HG02981 (cell line): ENCODE measurements at regions not wholly inside any gene's neighbourhood (a gene's known extent, or its start where the extent isn't known, plus 50 kb on each side); places are given as distances from the start of the nearest gene placed in this dataset.

Source experiments
- ATAC-seq: cut with Tn5 transposase; IDR thresholded peaks from one replicate; pipeline ENCODE4 v1.9.1; 2021; ENCODE audit warnings: mild to moderate bottlenecking, moderate library complexity; ENCODE audit not compliant: unreplicated experiment

- peak; percentile 75 for ATAC-seq
These were observed 590.8 kb upstream of the ID2 start for GRCh38 chr2:8090748-8091700.

GRCh38 chr2:8094526-8094925 is 587.3 kb upstream of the ID2 start:
- ATAC-seq, result no peak

GRCh38 chr2:8095978-8096377 is 585.9 kb upstream of the ID2 start:
- ATAC-seq, result no peak

- no peak for ATAC-seq
These were observed 585.4 kb upstream of the ID2 start for GRCh38 chr2:8096484-8096883.

- ATAC-seq, result no peak
These were observed 583.2 kb upstream of the ID2 start for GRCh38 chr2:8098476-8099266.

- no peak for ATAC-seq
These were observed 582.6 kb upstream of the ID2 start for GRCh38 chr2:8099267-8099582.

GRCh38 chr2:8101614-8102277 is 580.1 kb upstream of the ID2 start:
- ATAC-seq, result no peak

GRCh38 chr2:8102470-8102869 is 579.4 kb upstream of the ID2 start:
- ATAC-seq, result no peak

- ATAC-seq, result no peak
These were observed 578.7 kb upstream of the ID2 start for GRCh38 chr2:8103085-8103708.

GRCh38 chr2:8107150-8107549 is 574.7 kb upstream of the ID2 start:
- ATAC-seq, result no peak

GRCh38 chr2:8107621-8108378 is 574.1 kb upstream of the ID2 start:
- ATAC-seq, result no peak

- ATAC-seq, result no peak
These were observed 571.1 kb upstream of the ID2 start for GRCh38 chr2:8110716-8111115.

GRCh38 chr2:8111193-8111592 is 570.7 kb upstream of the ID2 start:
- no peak for ATAC-seq

GRCh38 chr2:8115456-8115855 is 566.4 kb upstream of the ID2 start:
- ATAC-seq, result no peak

GRCh38 chr2:8115966-8116365 is 565.9 kb upstream of the ID2 start:
- ATAC-seq, result no peak

GRCh38 chr2:8116661-8117060 is 565.2 kb upstream of the ID2 start:
- ATAC-seq, result peak; percentile 97

GRCh38 chr2:8118940-8119781 is 562.7 kb upstream of the ID2 start:
- no peak for ATAC-seq

GRCh38 chr2:8119782-8120505 is 561.9 kb upstream of the ID2 start:
- ATAC-seq, result no peak

- ATAC-seq, result no peak
These were observed 561.4 kb upstream of the ID2 start for GRCh38 chr2:8120506-8120860.
